ENCODE measurements at regions not wholly inside any gene's neighbourhood (a gene's known extent, or its start where the extent isn't known, plus 50 kb on each side); places are given as distances from the start of the nearest gene placed in this dataset.

DNA sequence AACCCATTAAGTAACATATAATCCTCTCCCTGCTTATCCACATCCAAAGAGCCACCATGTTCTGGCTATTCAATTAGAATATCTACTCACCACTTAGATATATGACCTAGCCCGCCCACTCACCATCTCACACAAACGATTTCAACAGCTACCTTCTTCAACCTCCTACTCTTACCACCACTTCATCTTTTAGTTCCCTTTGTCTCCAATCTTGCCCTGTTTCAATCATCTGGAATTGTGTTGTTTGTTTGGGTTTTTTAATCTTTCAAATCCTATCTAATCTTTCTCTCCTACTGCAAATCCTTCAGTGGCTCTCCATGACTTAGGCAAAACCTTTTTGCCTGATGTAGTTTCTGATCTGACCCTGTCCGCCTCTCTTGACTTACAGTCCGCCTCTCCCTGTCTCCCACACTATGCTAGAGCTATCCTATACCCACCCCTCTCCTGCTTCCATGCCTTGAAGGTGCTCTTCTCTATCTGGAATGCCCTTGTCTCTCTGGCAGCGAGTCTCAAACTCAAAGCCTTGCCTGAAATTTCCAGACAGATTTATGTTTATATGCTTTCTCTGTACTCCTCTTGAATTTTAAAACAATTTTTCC lies 161.0 kb upstream of the CRY1 start:
- WGBS, 2 donors = 61 to 71% methylated on average over 5 of the region's 5 CpGs
- H3K36me3 ChIP-seq = no peaks in the 10 kb centered on the region
- no peak for FAIRE-seq
- H3K4me1 ChIP-seq = no peaks in the 10 kb centered on the region
- H3K4me3 ChIP-seq = no peak overlapping the region
- H3K27me3 ChIP-seq = no peaks in the 10 kb centered on the region
- H3K27ac ChIP-seq = no peak overlapping the region
- no peak for ATAC-seq
- H3K9me3 ChIP-seq = no peaks in the 10 kb centered on the region
- TF ChIP-seq, protein P1, sequence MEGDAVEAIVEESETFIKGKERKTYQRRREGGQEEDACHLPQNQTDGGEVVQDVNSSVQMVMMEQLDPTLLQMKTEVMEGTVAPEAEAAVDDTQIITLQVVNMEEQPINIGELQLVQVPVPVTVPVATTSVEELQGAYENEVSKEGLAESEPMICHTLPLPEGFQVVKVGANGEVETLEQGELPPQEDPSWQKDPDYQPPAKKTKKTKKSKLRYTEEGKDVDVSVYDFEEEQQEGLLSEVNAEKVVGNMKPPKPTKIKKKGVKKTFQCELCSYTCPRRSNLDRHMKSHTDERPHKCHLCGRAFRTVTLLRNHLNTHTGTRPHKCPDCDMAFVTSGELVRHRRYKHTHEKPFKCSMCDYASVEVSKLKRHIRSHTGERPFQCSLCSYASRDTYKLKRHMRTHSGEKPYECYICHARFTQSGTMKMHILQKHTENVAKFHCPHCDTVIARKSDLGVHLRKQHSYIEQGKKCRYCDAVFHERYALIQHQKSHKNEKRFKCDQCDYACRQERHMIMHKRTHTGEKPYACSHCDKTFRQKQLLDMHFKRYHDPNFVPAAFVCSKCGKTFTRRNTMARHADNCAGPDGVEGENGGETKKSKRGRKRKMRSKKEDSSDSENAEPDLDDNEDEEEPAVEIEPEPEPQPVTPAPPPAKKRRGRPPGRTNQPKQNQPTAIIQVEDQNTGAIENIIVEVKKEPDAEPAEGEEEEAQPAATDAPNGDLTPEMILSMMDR (IDR thresholded peaks at IDR 0.05) = no peak
- intact Hi-C loops (cut with DNase I) = no loop called here
- DNase-seq = no peak

DNA sequence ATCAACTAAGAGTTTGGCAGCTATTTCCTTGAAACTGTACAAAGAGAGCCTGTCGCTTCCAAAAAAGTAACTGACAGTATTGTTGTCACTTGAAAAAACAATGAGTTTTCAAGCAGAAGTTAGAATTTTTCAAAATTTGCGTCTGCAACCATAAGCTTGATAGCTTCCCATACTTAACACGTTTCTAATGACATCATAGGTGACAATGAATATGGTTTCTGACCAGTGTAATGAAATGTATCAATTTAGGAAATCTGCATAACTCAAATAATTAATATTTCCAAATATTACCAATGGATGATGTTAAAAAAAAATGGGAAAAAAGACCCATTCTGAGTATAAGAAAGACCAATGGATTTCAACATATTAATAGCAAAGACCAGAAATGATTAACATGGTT lies 165.4 kb upstream of the CRY1 start:
- intact Hi-C loops (cut with DNase I) = no loop called here
- no peak for DNase-seq
- no peaks in the 10 kb centered on the region for H3K36me3 ChIP-seq
- H3K4me1 ChIP-seq = no peaks in the 10 kb centered on the region
- TF ChIP-seq, protein P1 (IDR thresholded peaks at IDR 0.05) = no peak
- H3K27me3 ChIP-seq = peaks cover 0 to 4% (median 0%) of the 10 kb centered on the region in 4 donors
- H3K9me3 ChIP-seq = no peaks in the 10 kb centered on the region
- no peak for ATAC-seq
- H3K27ac ChIP-seq = no peak overlapping the region
- H3K4me3 ChIP-seq = no peak overlapping the region
- 61 to 76% methylated on average over 3 of the region's 3 CpGs for WGBS, 2 donors
- FAIRE-seq = no peak

DNA sequence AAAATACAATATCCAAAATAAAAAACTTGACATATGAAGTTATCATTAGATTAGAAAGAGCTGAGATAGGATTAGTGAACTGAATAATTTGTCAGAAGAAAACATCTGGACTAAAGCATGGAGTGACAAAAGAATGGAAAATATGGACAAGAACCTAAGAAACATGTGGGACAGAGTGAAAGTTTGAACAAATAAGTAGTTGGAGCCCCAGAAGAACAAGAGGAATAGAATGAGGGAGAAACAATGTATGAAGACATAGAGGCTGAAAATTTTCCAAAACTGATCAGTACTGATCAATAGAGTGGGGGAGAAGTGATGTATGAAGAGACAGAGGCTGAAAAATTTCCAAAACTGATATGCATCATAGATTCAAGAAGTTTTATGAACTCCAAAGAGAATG lies 170.6 kb upstream of the CRY1 start:
- Histone ChIP-seq H3K27ac (no peak overlapping the region), H3K4me3 (no peak overlapping the region), H3K27me3 (peaks cover 0 to 4% (median 0%) of the 10 kb centered on the region in 4 donors), H3K36me3 (no peaks in the 10 kb centered on the region), H3K4me1 (no peaks in the 10 kb centered on the region), H3K9me3 (no peaks in the 10 kb centered on the region)
- TF ChIP-seq, protein P1 (IDR thresholded peaks at IDR 0.05) = no peak
- no peak for DNase-seq
- intact Hi-C loops (cut with DNase I) = no loop called here
- FAIRE-seq = no peak
- no peak for ATAC-seq

DNA sequence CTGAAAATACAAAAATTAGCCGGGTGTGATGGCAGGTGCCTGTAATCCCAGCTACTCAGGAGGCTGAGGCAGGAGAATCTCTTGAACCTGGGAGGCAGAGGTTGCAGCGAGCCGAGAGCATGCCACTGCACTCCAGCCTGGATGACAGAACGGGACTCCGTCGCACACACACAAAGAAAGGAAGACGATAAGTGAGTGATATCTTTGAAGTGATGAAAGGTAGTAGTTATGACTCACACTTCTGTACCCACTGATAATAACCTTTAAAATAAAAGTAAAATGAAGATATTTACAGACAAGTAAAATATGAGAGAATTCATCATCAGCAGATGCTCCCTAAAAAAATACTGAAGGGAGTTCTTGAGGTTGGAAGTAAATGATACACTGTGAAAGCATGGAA lies 171.3 kb upstream of the CRY1 start:
- H3K4me1 ChIP-seq = no peaks in the 10 kb centered on the region
- peaks cover 0 to 3% (median 0%) of the 10 kb centered on the region in 4 donors for H3K27me3 ChIP-seq
- no peaks in the 10 kb centered on the region for H3K9me3 ChIP-seq
- H3K27ac ChIP-seq = no peak overlapping the region
- ATAC-seq (no peak), FAIRE-seq (no peak), DNase-seq (no peak)
- TF ChIP-seq, protein P1 (IDR thresholded peaks at IDR 0.05) = no peak
- WGBS, 2 donors = 84 to 92% methylated on average over 7 of the region's 7 CpGs
- no peaks in the 10 kb centered on the region for H3K36me3 ChIP-seq
- intact Hi-C loops (cut with DNase I) = no loop called here
- no peak overlapping the region for H3K4me3 ChIP-seq

DNA sequence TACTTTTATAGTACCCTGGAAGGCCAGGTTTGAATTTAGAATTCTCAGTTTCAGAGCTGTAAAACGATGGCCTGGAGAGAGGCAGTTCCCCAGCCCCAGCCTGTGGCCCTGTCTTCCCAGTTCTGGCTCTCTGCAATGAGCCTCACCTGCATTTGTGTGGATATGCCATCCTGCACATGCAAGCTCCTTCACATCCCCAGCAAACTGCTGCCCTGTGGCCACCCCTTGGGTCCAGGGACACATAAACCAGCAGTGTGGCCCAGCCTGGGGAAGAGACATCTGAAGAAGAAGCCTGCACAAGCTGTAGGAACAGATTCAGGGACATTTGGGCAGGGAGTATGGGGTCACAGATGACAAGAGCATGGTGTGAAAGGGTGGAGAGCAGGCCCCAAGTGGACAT lies 174.3 kb upstream of the CRY1 start:
- 48 to 59% methylated on average over 1 of the region's 1 CpG for WGBS, 2 donors
- no peak overlapping the region for H3K4me3 ChIP-seq
- TF ChIP-seq, protein P1 (IDR thresholded peaks at IDR 0.05) = no peak
- intact Hi-C loops (cut with DNase I) = no loop called here
- no peaks in the 10 kb centered on the region for H3K36me3 ChIP-seq
- DNase-seq = no peak
- H3K27me3 ChIP-seq = no peaks in the 10 kb centered on the region
- no peak for ATAC-seq
- H3K9me3 ChIP-seq = no peaks in the 10 kb centered on the region
- H3K4me1 ChIP-seq = no peaks in the 10 kb centered on the region
- no peak for FAIRE-seq
- no peak overlapping the region for H3K27ac ChIP-seq
